Bronchial epithelial cell (primary cell): ENCODE measurements at regions not wholly inside any gene's neighbourhood (a gene's known extent, or its start where the extent isn't known, plus 50 kb on each side); places are given as distances from the start of the nearest gene placed in this dataset.
A peak's percentile ranks its signal among the peaks of the same experiment; 100 is the strongest.

Experiments used
- DNase-seq: peaks from one replicate; pipeline ENCODE4 v3.0.0-alpha.2; 2010; ENCODE audit warnings: low read depth
- FAIRE-seq: peaks from 2 replicates; lab custom pipeline; 2011; peaks lifted over from hg19 to GRCh38; lab: Jason Lieb, UNC
- H3K27me3 ChIP-seq: 2 replicates; pipeline ENCODE4 v1.5.1; 2011; ENCODE audit warnings: low read length; ENCODE audit not compliant: control insufficient read depth, insufficient read depth
- H3K36me3 ChIP-seq: 2 replicates; pipeline ENCODE4 v1.5.1; 2011; ENCODE audit warnings: low read length; ENCODE audit not compliant: control insufficient read depth, insufficient read depth
- H3K4me3 ChIP-seq: 2 replicates; pipeline ENCODE4 v1.5.1; 2011; ENCODE audit warnings: mild to moderate bottlenecking, low read depth, low read length, control low read depth
- CTCF ChIP-seq: IDR thresholded peaks from 2 replicates; pipeline ENCODE4 v1.5.1; 2011; ENCODE audit warnings: mild to moderate bottlenecking, moderate library complexity, low read length, control low read depth, inconsistent platforms; ENCODE audit not compliant: insufficient read depth, severe bottlenecking

- no peaks in the 10 kb centered on the region for H3K27me3 ChIP-seq
- no peak for FAIRE-seq
- no peak for TF ChIP-seq CTCF
Observed at GRCh38 chr13:34019870-34020269, 201.9 kb downstream of the RFC3 start.

DNA sequence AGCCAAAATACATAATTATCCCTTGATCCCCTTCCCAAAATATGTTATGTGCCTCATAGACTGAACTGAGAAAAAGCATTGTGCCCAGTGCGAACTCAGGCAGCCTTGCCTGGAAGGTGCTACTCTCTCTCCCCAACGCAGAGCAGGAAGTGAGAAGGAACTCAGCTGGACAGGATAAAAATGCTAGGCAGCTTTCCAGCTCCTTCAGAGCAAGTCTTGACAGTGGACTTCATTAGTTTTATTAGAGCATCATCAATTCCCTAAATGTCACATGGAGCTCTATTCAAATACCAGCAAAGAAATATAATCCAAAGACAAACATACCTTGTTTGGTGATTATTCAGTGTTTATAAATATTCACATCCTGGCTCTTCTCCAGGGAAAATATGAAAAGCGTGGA, 202.4 kb downstream of the RFC3 start:
- Histone ChIP-seq H3K36me3 (no peaks in the 10 kb centered on the region), H3K27me3 (no peaks in the 10 kb centered on the region), H3K4me3 (no peak overlapping the region)
- DNase-seq (peak; percentile 92), FAIRE-seq (peak; percentile 93)
- no peak for TF ChIP-seq CTCF

More at GRCh38 chr13:34019870-34020269, 201.9 kb downstream of the RFC3 start:
- no peak for DNase-seq
- H3K36me3 ChIP-seq: no peaks in the 10 kb centered on the region
- no peak overlapping the region for H3K4me3 ChIP-seq

- FAIRE-seq: no peak
Observed at GRCh38 chr13:34021619-34022018, 203.7 kb downstream of the RFC3 start.

GRCh38 chr13:34025746-34026145, 207.8 kb downstream of the RFC3 start:
- FAIRE-seq (no peak), DNase-seq (peak; percentile 62)
- Histone ChIP-seq H3K36me3 (no peaks in the 10 kb centered on the region), H3K4me3 (no peak overlapping the region), H3K27me3 (no peaks in the 10 kb centered on the region)
- no peak for TF ChIP-seq CTCF

More at GRCh38 chr13:34021619-34022018, 203.7 kb downstream of the RFC3 start:
- Histone ChIP-seq H3K27me3 (no peaks in the 10 kb centered on the region), H3K4me3 (no peak overlapping the region), H3K36me3 (no peaks in the 10 kb centered on the region)
- no peak for DNase-seq
- TF ChIP-seq CTCF: no peak

DNA sequence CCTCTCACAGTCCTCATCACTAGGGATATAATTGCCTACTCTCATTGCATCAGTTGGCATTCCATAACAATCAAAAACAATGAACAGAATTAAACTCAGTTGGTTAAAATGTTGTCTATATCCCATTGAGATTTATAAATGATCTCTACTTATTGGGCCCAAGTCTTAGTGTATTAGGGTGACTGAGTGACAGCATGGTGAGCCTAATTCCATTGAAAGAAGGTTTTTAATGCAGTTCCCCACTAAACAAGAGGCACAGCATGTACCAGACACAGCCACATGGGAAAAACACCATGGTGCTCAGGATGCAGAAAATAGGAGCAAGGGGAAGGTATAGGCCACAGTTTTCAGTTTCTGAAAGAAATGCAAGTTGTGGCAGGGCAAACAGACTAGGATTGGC, 208.4 kb downstream of the RFC3 start:
- Histone ChIP-seq H3K27me3 (no peaks in the 10 kb centered on the region), H3K36me3 (no peaks in the 10 kb centered on the region), H3K4me3 (no peak overlapping the region)
- FAIRE-seq: no peak
- DNase-seq: no peak
- TF ChIP-seq CTCF: no peak
